Fibroblast of the aortic adventitia (primary cell): ENCODE measurements at regions not wholly inside any gene's neighbourhood (a gene's known extent, or its start where the extent isn't known, plus 50 kb on each side); places are given as distances from the start of the nearest gene placed in this dataset.
A peak's percentile ranks its signal among the peaks of the same experiment; 100 is the strongest.

Experiments
- DNase-seq: peaks from one replicate; pipeline ENCODE4 v3.0.0-alpha.2; 2010; ENCODE audit warnings: low read depth
- H3K4me3 ChIP-seq: 2 replicates; pipeline ENCODE4 v1.5.1; 2011; ENCODE audit warnings: low read depth, mild to moderate bottlenecking, control low read depth, low read length, moderate library complexity
- CTCF ChIP-seq: IDR thresholded peaks from 2 replicates; pipeline ENCODE4 v1.5.1; 2011; ENCODE audit warnings: mild to moderate bottlenecking, low read length, control low read depth, inconsistent platforms; ENCODE audit not compliant: insufficient read depth

- no peak for TF ChIP-seq CTCF
- H3K4me3 ChIP-seq: no peak overlapping the region
- peak; percentile 3 for DNase-seq
Observed at GRCh38 chr12:47458279-47458678, 247.6 kb downstream of the RPAP3 start.

GRCh38 chr12:47449797-47450196, 256.0 kb downstream of the RPAP3 start:
- no peak for TF ChIP-seq CTCF
- no peak overlapping the region for H3K4me3 ChIP-seq
- no peak for DNase-seq

GRCh38 chr12:47442310-47442709, 263.5 kb downstream of the RPAP3 start:
- TF ChIP-seq CTCF: no peak
- no peak overlapping the region for H3K4me3 ChIP-seq
- DNase-seq: no peak

GRCh38 chr12:47441490-47441889, 264.3 kb downstream of the RPAP3 start:
- no peak for TF ChIP-seq CTCF
- H3K4me3 ChIP-seq: no peak overlapping the region

GRCh38 chr12:47438175-47438574, 267.7 kb downstream of the RPAP3 start:
- TF ChIP-seq CTCF: no peak
- no peak overlapping the region for H3K4me3 ChIP-seq
- DNase-seq: no peak

More at GRCh38 chr12:47441490-47441889, 264.3 kb downstream of the RPAP3 start:
- no peak for DNase-seq

- no peak for DNase-seq
Observed at GRCh38 chr12:47437570-47437969, 268.3 kb downstream of the RPAP3 start.

More at GRCh38 chr12:47437570-47437969, 268.3 kb downstream of the RPAP3 start:
- no peak for TF ChIP-seq CTCF
- H3K4me3 ChIP-seq: no peak overlapping the region
